Stimulated activated CD4-positive, alpha-beta T cell treated with anti-CD3 and anti-CD28 coated beads, TNF-alpha, amount 100 ng/mL, for 1 hour (primary cell): ENCODE measurements at regions not wholly inside any gene's neighbourhood (a gene's known extent, or its start where the extent isn't known, plus 50 kb on each side); places are given as distances from the start of the nearest gene placed in this dataset.

Experiments used
- DNase-seq, 3 donors: peaks; one replicate each; pipeline ENCODE4 v3.0.0-alpha.2; 2020; ENCODE audit warnings: low read depth in 3 of 3, low spot score in 1 of 3

DNA sequence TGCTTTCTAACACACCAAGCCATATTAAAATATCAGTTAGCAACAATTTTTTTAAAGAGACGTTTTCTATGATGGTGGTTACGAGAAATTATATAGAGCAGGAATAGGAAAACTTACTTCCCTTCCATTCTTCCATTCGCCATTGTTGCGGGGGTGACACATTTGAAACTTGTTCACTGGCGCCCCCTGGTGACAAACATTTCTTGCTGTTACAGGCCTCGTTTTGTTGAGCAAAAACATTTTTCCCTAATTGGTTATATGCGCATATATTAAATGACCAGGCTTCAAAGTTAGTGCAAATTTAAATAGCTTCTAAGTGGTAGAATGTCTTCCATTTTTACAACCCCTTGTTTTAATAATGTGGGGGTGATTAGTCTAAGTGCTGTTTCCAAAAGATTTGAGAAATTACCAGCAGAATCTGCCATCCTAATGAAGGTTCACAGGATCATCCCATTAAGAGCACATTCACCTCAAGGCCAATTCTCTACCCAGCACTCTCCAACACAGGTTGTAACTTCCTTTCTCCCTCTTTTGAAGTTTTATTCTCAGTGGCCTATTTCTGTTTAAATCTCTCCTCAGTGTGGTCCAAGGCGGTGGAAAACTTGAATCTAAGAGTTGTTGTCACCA lies 1124.7 kb downstream of the FLRT2 start:
- DNase-seq, result no peak

DNA sequence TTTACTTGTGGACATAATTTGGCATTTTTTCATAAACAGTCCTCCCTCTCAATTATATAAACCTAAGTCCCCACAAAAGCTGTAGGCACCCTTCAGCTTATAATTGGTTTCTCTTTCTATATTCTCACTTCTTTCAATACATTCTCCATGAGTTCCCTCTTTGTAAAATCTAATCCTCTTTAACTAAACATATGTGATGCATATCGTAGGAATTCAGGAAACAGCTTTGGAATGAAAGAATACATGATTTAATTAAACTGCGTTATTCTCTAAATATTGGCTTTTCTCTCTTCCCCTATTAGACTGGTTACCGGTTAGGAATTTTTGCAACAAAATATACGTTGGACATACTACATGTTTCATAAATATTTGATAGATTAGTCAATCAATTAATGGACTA lies 1122.6 kb downstream of the FLRT2 start:
- DNase-seq, result no peak

DNA sequence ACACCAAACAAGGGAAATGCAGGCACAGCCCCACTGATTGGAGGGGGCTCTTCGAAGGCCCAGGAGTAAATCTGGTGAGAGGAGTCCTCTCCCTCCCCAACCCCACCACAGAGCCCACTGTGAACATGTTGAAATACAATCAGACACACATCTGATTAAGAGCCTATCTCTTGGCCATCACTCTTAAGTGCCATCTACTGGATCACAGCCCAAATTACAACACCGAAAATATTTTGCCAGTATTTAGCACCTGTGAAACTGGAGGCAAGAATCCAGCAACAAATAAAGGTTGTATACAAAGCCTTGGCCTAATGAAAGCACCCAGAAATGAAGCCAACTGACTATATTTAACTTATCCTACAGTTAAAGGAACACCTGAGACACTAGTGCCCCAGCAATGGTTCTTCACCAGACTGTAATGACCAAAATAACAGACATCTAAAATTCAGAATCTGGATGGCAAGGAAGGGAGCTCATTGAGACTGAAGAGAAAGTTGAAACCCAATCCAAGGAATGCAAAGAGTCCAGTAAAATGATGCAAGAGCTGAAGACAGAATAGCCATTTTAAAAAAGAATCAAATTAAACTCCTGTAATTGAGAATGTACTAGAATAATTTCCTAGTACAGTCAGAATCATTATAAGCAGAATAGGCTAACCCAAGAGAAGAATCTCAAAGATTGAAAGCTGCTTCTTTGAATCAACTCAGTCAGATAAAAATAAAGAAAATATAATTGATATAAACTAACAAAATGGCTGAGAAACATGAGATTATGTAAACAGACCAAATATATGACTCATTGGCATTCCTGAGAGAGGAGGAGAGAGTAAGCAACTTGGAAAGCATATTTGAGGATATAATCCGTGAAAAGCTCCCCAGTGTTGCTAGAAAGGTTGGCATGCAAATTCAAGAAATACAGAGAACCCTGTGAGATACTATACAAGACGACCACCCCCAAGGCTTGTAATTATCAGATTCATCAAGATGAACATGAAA lies 1117.0 kb downstream of the FLRT2 start:
- no peak for DNase-seq

DNA sequence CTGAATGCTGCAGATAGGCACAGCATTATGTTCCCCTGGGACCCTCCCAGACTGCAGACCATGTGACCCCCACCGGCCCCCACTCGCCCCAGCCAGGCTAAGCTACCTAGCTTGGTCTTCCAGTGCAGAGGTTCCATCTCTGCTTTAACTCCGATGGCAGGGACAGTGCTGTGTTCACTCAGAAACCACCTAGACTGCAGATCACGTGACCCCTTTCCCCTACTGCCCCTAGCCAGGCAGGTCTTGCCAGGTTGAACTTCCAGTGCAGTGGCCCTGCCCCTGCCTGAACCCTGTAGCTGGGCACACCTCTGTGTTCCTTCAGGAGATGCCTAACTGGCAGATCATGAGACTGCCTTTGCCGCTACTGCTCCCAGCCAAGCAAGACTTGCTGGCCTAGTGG lies 1116.2 kb downstream of the FLRT2 start:
- no peak for DNase-seq

- no peak for DNase-seq
Measured at GRCh38 chr14:86641310-86641709, 1111.4 kb downstream of the FLRT2 start.

- DNase-seq, result no peak
Measured at GRCh38 chr14:86640288-86640687, 1110.3 kb downstream of the FLRT2 start.

DNA sequence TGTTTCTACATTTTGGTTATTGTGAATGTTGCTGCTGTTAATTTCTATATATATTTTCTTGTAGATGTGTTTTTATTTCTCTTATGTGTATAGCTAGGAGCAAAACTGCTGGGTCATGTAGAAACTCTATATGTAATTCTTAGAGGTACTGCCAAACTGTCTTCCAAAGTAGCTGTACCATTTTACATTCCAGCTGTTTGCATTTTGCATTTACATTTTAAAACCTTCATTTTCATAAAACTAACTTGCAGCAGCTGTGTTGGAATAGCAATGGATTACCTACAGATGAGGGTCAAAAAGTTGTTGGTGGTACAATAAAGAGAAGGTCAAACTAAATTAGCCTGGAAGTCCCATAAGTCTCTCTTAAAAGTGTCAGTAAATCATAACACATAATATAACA lies 1109.7 kb downstream of the FLRT2 start:
- no peak for DNase-seq

GRCh38 chr14:86639146-86639545 lies 1109.2 kb downstream of the FLRT2 start:
- DNase-seq, result no peak

GRCh38 chr14:86627080-86627479 lies 1097.1 kb downstream of the FLRT2 start:
- no peak for DNase-seq

DNA sequence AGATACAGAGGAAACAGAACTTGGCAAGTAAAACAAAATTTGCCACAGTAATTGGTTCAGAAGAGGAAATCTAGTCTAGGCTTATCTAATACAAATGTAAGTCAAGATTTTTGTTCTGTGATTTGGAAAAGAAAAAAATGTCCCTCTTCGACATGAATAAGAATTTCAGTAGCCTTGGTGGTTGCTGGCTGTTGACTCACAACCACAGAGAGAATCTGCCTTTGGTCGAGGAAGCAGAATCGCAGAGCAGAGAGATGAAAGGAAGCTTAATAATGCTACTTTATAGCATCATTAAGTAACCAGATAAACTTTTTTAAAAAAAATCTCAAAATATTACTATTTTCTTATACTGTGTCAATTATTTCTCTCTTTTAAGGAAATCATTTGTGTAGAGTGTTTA lies 1096.6 kb downstream of the FLRT2 start:
- DNase-seq, result no peak

GRCh38 chr14:86625637-86626036 lies 1095.7 kb downstream of the FLRT2 start:
- DNase-seq, result no peak

GRCh38 chr14:86619726-86620125 lies 1089.8 kb downstream of the FLRT2 start:
- DNase-seq, result no peak

GRCh38 chr14:86613786-86614185 lies 1083.8 kb downstream of the FLRT2 start:
- DNase-seq, result no peak

- no peak for DNase-seq
Measured at GRCh38 chr14:86613126-86613525, 1083.2 kb downstream of the FLRT2 start.

DNA sequence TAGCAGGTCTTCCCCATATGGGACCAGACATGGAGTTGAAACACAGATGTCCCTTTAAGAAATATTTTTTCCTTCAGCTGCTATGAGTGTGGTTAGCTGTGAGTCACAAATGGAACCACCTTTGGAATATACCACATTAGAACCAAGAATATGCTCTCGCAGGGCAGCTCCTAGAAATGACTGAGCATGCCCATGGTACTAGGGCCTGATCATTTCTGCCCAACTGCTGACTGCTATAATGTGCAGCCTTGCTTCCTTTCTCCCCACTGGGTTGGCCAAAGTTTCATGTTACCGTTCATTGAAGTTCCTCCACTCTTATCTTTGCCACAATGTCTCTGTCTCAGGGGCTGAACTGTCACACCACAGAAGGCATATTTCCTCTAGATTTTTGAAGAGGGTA lies 1074.6 kb downstream of the FLRT2 start:
- DNase-seq, result no peak

- no peak for DNase-seq
Measured at GRCh38 chr14:86602263-86602662, 1072.3 kb downstream of the FLRT2 start.

GRCh38 chr14:86601813-86602212 lies 1071.9 kb downstream of the FLRT2 start:
- no peak for DNase-seq

- no peak for DNase-seq
Measured at GRCh38 chr14:86597279-86597678, 1067.3 kb downstream of the FLRT2 start.

DNA sequence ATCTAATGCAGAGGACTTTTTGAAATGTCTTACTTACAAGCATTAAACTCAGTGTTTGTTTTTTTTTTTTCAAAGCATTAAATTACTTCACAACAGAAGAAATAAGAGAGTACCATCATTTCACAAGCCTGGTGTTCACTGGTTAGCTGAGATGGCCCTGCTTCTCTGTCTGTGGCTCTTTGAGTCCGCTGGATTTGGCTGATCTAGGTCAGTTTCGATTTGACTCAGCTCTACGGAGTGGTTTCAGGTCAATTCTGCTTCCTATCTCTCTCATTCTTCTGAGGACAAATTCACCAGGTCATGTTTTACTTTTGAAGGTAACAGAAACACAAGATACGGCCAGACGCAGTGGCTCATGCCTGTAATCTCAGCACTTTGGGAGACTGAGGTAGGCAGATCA lies 1066.1 kb downstream of the FLRT2 start:
- DNase-seq, result no peak

GRCh38 chr14:86575141-86575540 lies 1045.2 kb downstream of the FLRT2 start:
- DNase-seq, result no peak

DNA sequence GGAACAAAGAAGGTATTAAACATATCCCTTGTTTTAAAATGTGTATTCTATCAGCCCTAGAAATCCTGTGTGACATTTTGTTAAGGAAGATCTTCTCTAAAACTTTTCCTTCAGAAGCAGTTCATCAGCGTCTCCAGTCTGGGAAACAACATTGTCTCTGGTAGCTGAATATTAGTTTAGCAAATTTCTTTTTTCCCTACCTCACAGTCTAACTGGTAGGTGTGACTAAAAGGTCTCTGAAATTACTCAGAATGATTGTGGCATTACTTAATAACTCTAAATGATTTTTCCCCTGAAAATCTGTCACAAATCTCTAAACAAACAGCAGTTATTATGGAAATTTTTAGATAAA lies 1044.8 kb downstream of the FLRT2 start:
- DNase-seq, result no peak

DNA sequence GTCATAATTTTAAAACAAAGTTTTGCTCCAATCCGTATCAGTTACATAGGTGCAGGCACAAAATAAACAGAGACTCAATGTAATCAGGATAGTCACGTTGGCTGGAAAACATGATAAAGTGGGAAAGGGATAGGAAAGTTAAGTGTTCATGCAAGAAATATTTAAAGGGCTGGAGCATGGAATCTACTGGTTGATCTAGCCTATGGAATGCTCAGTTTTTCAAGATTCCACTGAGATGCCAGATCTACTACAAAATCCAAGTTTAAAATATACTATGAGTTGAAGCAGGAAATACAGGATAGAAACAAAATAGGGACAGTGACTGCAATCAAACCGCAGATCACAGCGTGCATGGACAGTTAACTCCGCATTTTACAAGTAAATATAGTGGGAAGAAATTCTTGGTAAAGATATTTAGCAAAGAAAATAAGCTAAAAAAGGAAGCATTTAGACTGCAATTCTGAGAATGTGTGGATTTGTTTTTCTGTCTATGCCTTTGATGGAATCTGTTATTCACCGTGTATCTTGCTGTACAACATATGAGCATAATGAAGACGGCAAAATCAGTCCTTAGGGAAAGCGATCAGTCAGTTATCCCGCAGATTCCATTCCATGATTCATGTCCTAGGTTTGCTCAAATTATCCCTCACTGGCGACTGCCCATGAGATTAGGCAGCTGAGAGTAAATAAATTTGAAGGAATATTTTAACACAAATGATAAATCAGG lies 1044.3 kb downstream of the FLRT2 start:
- no peak for DNase-seq
